Right lobe of liver (tissue), 4 donors: ENCODE measurements at regions not wholly inside any gene's neighbourhood (a gene's known extent, or its start where the extent isn't known, plus 50 kb on each side); places are given as distances from the start of the nearest gene placed in this dataset.

ENCODE experiments used
- POLR2A ChIP-seq: fragments of 450-650 bp; IDR thresholded peaks from one replicate; pipeline ENCODE4 v1.6.1; 2017; ENCODE audit warnings: antibody characterized with exemption, mild to moderate bottlenecking
- TF ChIP-seq, protein P1 (sequence below), 4 donors: fragments of 200-600 bp in 3 of 4; fragments of 450-650 bp in 1 of 4; IDR thresholded peaks; one replicate each; pipeline versions ENCODE4 v1.5.1 to v1.8.0; 2016 to 2022; ENCODE audit warnings: antibody characterized with exemption in 4 of 4, mild to moderate bottlenecking in 2 of 4
- donor health status: DM: no; HTN: no; CAD: no.
- donor health status: DM: no; HTN: no; CAD: no.
- donor health status: DM: no; HTN: yes; CAD: no.

DNA sequence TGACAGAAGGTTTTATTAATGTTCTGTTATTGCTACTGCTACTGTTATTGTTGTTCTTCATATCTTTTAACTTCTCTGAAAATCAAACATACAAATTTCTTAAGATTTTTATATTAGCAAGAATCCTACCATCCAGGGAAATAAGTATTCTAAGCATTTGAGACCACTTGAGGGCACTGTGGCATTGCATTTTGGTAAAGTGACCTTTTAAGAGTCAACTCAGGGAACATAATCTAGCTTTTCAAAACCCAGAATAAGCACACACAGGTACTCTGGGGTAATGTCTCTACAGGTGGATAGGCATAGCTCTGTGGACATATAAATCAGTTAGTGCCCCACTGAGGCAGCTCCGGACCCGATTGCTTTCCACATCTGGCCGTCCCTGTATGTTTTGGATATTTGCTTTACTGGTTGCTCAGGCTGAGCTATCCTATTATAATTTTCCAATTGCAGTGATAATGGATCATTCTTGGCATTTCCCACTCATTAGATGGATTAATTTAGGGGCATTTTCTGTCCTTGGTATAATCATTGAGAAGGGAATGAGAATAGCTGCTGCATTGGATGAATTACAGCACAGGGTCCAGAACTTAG is 1425.1 kb upstream of the CDH8 start:
- TF ChIP-seq POLR2A = no peak
- TF ChIP-seq, protein P1, sequence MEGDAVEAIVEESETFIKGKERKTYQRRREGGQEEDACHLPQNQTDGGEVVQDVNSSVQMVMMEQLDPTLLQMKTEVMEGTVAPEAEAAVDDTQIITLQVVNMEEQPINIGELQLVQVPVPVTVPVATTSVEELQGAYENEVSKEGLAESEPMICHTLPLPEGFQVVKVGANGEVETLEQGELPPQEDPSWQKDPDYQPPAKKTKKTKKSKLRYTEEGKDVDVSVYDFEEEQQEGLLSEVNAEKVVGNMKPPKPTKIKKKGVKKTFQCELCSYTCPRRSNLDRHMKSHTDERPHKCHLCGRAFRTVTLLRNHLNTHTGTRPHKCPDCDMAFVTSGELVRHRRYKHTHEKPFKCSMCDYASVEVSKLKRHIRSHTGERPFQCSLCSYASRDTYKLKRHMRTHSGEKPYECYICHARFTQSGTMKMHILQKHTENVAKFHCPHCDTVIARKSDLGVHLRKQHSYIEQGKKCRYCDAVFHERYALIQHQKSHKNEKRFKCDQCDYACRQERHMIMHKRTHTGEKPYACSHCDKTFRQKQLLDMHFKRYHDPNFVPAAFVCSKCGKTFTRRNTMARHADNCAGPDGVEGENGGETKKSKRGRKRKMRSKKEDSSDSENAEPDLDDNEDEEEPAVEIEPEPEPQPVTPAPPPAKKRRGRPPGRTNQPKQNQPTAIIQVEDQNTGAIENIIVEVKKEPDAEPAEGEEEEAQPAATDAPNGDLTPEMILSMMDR (IDR thresholded peaks at IDR 0.05) = peak; percentile 21 to 51 (median 28)
